Retina (tissue), 1 donor: ENCODE measurements at regions not wholly inside any gene's neighbourhood (a gene's known extent, or its start where the extent isn't known, plus 50 kb on each side); places are given as distances from the start of the nearest gene placed in this dataset.
A peak's percentile ranks its signal among the peaks of the same experiment; 100 is the strongest.

ENCODE experiments used
- DNase-seq: peaks from one replicate; pipeline ENCODE4 v3.0.0-alpha.2; 2016

DNA sequence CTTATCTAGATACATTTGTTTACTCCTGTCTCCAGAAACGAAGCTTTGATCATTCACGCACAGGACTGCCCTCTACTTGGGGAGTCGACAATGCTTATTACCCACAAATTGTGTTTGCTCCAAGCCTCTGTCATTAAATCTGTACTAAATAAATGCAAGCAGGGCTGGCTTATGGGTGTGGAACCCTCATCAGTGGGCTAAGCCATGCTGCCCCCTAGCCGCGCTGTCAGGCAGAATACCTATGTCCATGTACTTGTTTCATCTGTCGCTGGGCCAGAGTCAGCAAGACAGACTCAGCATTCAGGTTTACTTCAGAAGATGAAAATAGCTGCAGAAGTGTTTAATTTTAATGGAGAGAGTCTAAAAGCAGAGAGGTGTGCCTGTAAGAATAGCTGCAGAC, 110.0 kb upstream of the PRR20A start:
- no peak for DNase-seq

GRCh38 chr13:57036290-57036689, 104.4 kb upstream of the PRR20A start:
- DNase-seq, result no peak

- no peak for DNase-seq
Measured at GRCh38 chr13:57044910-57045309, 95.8 kb upstream of the PRR20A start.

DNA sequence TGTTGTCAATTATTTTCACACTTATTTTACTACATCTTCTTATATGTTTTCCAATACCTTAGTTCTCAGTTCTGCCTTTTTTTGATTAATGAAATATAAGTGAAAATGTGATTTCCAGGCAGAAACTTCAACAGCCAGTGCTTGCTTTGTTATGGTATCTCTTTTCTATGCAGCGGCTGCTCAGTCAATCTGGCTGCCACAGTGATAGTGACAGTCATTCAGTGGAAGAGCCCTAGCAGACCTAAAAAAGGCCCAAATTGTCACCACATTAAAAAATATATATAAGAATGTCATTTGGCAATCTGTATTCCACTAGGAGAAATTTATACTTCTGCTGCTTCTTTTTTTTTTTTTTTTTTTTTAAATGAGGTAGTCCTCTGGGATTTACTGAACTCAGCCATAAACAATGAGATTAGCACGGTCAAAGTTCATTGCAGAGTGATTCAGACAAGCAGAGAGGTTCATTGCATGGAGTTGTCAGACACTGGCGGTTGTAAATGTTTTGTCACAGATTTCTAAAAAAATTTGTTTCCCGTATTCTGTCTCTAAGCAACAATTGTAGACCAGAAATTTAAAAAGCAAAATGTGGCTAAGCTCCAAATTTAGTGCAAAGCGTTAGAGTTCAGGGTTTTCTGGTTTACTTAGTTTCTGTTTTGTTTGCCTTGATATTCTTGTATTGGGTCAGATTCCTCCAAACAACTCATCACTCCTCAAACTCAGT, 94.7 kb upstream of the PRR20A start:
- peak; percentile 60 for DNase-seq

GRCh38 chr13:57056601-57057180, 84.0 kb upstream of the PRR20A start:
- peak; percentile 81 for DNase-seq

- no peak for DNase-seq
Measured at GRCh38 chr13:57063007-57063406, 77.7 kb upstream of the PRR20A start.

DNA sequence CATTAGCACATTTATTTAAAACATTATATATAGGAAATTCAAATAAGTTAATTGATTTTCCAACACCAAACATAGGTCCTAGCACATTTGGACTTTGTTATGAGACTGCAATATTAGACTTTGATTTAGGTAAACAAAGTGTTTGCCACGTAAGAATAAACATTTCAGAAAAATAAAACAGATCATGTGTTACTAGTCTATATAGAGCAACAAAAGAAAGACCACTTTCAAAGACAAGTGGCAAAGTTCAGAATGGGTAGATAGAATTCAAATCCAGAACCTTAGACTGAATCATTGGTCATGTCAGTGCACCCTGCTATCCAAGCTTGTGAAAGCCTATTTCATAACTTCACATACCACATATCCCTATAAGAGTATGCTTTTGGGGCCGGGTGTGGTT, 66.7 kb upstream of the PRR20A start:
- DNase-seq, result no peak

DNA sequence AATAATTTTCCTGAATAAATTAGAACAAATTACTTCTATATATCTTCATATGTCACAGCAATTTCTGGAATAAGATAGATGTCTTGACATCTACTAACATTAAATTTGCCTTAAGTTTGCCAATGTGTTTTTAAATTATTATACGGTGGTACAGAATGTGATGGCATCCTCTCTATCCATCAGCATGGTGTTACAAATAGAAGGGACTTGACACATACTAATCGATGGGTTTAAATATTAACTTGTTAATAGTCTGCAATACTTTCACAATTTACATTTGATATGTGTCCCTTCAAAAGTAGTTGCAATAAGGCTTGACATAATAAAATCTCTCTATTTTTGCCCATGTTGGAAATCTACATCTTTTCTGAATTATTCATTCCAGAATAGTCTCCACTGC, 65.1 kb upstream of the PRR20A start:
- DNase-seq, result no peak

DNA sequence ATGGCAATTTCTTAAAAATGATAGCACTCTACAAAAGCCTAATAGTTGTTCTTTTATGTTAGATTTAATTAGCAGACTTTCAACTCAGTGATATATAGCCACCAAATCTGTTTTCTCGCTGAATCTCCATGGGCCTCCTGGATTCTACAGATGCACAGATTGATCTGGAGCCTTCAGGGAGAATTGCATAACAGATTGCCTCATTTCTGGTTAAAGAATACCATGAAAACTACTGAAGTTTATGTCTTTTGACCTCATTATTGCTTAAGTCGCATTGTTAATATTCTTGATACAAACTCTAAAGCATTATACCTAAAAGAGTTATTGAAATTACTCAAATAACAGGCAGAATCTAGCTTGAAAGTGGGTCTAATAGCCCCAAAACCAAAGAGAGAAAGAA, 53.7 kb upstream of the PRR20A start:
- no peak for DNase-seq
